Ishikawa (cell line): ENCODE measurements at regions not wholly inside any gene's neighbourhood (a gene's known extent, or its start where the extent isn't known, plus 50 kb on each side); places are given as distances from the start of the nearest gene placed in this dataset.

ENCODE experiments used
- CEBPB ChIP-seq: IDR thresholded peaks from 2 replicates; pipeline ENCODE4 v1.6.1; 2012
- CREB1 ChIP-seq: IDR thresholded peaks from 2 replicates; pipeline ENCODE4 v1.6.1; 2012; ENCODE audit warnings: low read depth
- EGR1 ChIP-seq: IDR thresholded peaks from 2 replicates; pipeline ENCODE4 v1.6.1; 2012
- EP300 ChIP-seq: IDR thresholded peaks from 2 replicates; pipeline ENCODE4 v1.6.1; 2012; ENCODE audit warnings: borderline replicate concordance
- FOXM1 ChIP-seq: IDR thresholded peaks from 2 replicates; pipeline ENCODE4 v1.6.1; 2012; ENCODE audit warnings: low read depth, borderline replicate concordance
- NFIC ChIP-seq: IDR thresholded peaks from 2 replicates; pipeline ENCODE4 v1.6.1; 2012
- RAD21 ChIP-seq: IDR thresholded peaks from 2 replicates; pipeline ENCODE4 v1.6.1; 2012; ENCODE audit warnings: low read depth
- REST ChIP-seq: IDR thresholded peaks from 2 replicates; pipeline ENCODE4 v1.6.1; 2012; ENCODE audit warnings: low read depth, mild to moderate bottlenecking
- TAF1 ChIP-seq: IDR thresholded peaks from 2 replicates; pipeline ENCODE4 v1.6.1; 2012; ENCODE audit warnings: low read depth, mild to moderate bottlenecking
- TCF12 ChIP-seq: IDR thresholded peaks from 2 replicates; pipeline ENCODE4 v1.6.1; 2012; ENCODE audit warnings: low read depth
- TEAD4 ChIP-seq: IDR thresholded peaks from 2 replicates; pipeline ENCODE4 v1.6.1; 2012
- USF1 ChIP-seq: IDR thresholded peaks from 2 replicates; pipeline ENCODE4 v1.6.1; 2012
- YY1 ChIP-seq: IDR thresholded peaks from 2 replicates; pipeline ENCODE4 v1.6.1; 2012; ENCODE audit warnings: low read depth
- ZBTB7A ChIP-seq: IDR thresholded peaks from 2 replicates; pipeline ENCODE4 v1.6.1; 2012; ENCODE audit warnings: low read depth
- TF ChIP-seq, protein P1 (sequence below): IDR thresholded peaks from 2 replicates; pipeline ENCODE4 v1.6.1; 2012

GRCh38 chr10:44183667-44184632, 200.9 kb downstream of the CXCL12 start:
- no peak for TF ChIP-seq ZBTB7A
- no peak for TF ChIP-seq TAF1
- no peak for TF ChIP-seq TEAD4
- no peak for TF ChIP-seq NFIC
- TF ChIP-seq CREB1 = no peak
- no peak for TF ChIP-seq TCF12
- TF ChIP-seq CEBPB = no peak
- TF ChIP-seq, protein P1, sequence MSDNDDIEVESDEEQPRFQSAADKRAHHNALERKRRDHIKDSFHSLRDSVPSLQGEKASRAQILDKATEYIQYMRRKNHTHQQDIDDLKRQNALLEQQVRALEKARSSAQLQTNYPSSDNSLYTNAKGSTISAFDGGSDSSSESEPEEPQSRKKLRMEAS = no peak
- TF ChIP-seq EGR1 = no peak
- TF ChIP-seq RAD21 = no peak
- no peak for TF ChIP-seq YY1
- TF ChIP-seq USF1 = no peak
- no peak for TF ChIP-seq REST
- no peak for TF ChIP-seq FOXM1
- TF ChIP-seq EP300 = no peak

DNA sequence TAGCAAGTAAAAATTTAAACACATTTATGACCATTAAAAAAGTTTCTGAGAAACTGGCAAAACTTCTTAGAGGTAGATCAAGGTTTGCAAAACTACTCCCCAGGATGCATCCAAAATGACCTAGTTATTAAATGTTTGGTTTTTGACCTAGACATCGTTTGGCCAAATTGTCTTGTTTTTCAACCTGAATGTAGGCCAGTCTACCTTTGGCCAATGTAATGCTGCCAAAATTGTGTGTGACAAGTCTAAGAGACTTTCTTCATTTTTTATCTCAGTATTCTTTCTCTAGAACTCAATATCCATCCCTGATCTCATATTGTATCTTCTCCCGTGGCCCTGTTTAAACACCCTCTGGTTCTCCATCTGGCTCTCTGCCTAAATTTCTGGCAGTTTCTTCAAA, 202.0 kb downstream of the CXCL12 start:
- TF ChIP-seq YY1 (no peak), TCF12 (no peak), CREB1 (no peak), TAF1 (no peak), USF1 (no peak), RAD21 (no peak), CEBPB (no peak), REST (no peak), FOXM1 (no peak), EGR1 (no peak), EP300 (no peak), TEAD4 (no peak), NFIC (no peak), ZBTB7A (no peak)
- TF ChIP-seq, protein P1 = no peak

DNA sequence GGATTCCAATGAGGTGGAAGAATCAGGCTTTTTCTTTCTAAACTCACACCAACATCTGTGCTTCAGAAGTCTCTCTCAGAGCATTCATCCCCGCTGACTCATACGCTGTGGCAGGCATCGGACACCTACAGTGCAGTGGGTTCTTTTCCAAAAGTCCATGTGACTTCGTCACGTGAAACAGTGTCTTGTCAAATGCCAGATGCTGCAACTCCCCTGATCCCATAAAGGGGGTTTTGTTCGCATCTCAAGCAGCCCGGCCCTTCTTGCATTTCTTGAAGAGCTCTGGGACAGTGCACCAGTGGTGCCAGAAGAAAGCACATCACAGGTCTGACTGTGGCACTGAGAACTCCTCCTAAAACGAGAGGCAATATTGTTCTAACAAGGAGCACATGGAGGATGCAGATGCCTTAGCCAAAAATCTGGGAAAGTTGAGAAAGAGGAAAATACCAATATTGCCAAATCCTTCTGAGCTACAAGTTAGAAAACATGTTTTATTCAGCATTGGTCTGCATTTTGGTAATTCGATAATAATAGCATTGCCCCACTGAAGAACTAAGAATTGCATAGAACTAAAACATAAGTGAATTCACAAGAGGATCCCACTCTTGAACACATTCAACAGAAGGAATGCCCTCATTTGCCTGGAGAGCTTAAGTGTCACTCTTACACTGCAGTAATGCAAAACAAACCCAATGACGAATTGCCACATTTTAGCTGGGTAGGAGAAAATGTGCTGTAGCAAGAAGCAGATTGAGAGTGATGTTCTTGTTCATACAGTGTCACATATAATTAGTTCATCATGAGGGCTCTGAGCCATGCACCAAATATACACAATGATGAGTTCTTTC, 204.4 kb downstream of the CXCL12 start:
- TF ChIP-seq TEAD4 (no peak), CREB1 (no peak), CEBPB (no peak), USF1 (no peak), YY1 (no peak), FOXM1 (no peak), ZBTB7A (no peak), TCF12 (no peak), REST (no peak), RAD21 (no peak), EP300 (no peak), EGR1 (no peak), TAF1 (no peak), NFIC (no peak)
- TF ChIP-seq, protein P1 = no peak
